ENCODE measurements at regions not wholly inside any gene's neighbourhood (a gene's known extent, or its start where the extent isn't known, plus 50 kb on each side); places are given as distances from the start of the nearest gene placed in this dataset.
"Not testable (repeated sequence)": the region's sequence is repeated elsewhere in the genome, so short reads cannot be mapped to it uniquely, and the experiment has no call there.

DNA sequence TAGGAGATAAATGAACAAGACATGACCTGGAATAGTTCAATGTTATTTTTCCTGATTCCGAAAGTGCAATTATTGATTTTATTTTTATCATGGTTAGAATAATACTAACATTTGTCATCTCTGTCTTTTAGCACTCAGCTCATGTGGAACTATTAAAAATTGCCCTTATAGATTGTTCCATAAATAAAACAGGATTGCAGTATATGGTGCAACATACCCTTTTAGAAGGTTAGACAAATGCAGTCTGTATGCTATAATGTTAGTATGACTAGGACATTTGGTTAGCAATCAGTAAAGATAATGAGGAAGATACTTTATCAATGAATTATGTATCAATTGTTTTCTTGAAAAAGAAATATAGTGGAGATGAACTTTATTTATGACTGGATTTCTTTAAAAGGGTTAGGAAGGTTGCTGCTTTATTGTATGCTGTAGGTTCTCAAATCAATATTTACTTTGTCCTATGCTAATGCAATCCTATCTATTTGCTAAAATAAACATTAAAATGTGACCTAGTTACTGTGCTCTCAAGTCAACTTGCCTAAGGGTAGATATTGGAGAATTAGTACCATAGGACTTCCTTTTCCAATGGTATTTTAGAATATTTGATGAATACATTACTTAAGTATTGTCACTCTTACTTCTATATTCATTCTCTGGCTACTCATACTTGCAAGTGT, 348.9 kb upstream of the ISL1 start:
- no peak for DNase-seq

DNA sequence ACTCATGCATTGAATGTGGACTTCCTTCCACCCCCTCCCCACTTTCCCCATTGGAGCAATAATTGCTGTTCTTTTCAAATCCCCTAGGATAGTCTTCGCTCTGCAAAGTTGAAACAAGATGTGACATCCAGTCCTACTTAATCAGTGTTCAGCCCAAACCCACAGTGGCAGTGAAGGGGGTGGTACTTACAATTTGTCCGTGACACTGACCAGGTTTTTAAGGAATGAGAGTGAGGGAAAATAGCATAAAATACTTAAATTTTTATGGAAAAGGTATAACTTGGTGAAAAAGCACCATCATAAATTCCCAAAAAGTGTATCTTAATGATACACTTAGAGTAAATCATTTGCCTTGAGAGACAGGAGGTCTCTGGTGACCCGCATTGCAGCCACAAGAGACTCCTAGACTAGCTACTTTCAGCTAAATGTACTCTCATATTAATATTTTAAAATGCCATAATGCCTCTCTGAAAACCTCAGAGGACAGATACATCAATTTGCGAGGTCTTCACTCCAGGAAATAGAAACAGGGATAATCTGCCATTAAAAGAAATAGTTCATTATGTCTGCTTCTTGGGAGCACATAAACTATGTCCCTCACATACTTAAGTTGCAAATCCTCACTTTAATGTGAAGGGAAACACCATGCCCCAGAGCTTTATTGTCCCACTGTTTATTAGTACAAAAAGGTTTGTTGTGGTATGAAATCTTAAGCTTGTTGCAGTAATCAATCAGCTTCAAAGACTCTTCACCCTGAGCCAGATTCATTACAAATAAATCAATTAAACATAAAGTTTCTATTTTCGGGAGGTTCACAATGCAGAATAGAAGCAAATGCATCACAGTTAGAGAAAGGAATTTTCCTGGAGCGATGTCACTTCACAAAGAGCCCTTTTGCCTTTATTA, 343.6 kb upstream of the ISL1 start:
- no peak for DNase-seq

DNA sequence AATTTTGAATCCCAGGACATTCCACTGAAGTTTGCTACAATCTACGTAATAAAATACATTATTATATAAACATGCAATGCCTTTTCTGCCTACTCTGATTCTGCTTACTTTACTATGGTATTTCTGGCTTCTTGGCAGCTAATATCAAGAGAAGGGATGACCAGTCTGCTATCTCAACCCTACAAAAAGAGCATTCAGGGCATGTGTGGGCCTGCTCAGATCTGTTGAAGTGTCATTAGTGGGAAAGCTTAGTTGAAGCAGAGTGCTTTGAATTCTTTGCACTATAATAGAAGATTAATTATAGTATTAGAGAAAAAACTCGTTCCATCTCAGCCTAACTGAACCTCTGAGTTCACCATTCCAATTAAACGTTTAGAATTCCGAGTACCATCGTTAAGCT, 339.5 kb upstream of the ISL1 start:
- DNase-seq: no peak

DNA sequence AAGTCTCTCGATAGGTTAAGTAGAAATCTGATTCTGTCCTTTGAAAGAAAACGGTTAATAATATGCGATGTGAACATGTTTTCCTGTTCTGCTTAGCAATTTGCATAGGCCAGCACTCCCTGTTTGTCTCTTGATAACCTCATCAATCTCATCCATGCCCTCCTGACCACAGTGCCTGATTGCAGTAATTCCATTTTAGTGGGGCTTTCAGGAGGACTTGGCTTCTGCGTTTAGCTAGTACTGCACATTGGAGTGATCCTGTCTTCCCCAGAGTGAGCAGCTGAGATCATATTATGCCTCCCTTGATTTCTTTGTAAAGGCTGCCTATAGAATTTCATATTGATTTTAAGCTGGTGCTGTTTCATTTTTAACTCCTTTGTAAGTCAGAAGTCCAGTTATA, 335.9 kb upstream of the ISL1 start:
- DNase-seq: no peak

DNA sequence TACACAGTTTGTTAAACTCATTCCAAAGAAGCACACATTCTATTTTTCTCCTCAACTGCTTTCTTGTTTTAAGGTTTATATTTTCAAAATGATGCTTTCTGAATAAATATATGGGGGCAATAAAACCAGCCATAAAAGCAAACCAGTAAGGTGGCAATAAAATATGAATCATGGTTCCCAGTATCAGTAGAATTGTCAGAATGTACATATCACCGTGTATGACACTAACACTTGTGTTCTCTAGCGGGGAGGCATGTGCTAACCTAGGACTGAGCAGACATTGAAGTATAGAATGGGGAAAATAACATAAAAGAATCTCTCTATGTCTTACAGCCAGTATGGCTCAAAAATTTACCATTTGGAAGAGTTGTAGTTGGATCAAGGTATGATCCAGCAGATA, 329.9 kb upstream of the ISL1 start:
- no peak for DNase-seq

DNA sequence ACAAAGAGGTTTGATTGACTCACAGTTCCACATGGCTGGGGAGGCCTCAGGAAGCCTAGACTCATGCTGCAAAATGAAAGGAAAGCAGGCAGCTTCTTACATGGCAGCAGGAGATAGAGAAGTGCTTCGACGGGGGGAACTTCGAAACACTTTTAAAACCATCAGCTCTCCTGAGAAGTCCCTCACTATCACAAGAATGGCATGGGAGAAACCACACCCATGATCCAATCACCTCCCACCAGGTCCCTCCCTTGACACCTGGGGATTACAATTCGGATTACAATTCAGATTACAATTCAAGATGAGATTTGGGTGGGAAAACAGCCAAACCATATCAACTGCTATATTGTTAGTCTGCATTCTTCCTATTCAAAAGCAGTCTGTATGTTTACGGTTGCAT, 322.3 kb upstream of the ISL1 start:
- no peak for DNase-seq

DNA sequence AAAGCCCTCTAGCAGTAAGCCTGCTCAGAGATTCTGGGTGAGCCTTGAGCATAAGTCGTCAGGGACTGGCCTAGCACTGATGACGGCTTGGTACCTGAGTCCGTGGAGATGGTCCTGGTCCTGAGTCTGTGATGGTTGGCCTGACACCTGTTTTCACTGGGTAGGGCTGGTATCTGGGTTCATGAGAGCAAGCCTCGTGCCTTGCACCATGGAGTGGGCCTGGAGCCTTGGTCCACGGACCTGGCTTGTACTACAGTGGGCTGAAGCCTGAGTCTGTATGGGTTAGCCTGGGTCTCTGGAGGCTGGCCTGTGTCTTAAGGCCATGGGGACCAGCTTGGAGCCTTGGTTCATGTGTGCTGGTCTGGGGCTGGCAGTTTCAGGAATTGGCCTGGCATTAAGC, 310.3 kb upstream of the ISL1 start:
- DNase-seq: no peak

DNA sequence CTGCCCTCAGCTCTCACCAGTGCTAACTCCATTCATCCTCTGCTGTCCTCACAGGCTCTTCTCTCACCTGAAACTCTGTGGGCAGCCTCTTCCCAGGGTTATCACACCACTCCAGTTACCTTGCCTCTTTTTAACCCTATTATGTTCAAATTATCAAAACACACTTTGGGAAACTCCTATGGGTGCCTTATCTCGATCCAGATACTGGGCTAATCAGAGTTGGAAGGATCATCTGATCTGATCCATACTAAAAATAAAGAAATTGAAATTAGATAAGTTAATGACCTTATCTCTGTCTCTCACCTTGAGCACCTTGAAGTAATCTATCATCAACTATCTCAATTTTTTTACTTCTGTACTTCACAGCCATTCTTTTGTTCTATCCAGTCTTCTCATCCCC, 300.5 kb upstream of the ISL1 start:
- DNase-seq: no peak

DNA sequence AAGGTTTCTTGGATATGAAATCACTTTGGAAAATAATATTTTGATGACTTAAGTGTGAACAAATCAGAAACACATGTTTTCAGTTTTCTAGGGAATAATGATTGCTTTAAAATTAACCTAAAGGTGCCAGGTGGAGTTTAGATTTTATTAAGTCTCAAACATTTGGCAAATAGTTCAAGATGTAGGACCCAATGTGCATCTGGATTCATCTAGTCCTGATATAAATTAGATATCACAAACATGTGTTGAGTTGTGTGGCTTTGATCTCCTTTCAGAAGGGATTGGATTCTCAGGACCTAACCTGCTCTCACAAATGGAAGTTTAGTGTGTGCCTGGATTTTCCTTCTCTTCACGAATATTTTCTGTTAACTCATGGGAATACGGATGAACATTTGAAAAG, 291.4 kb upstream of the ISL1 start:
- no peak for DNase-seq

DNA sequence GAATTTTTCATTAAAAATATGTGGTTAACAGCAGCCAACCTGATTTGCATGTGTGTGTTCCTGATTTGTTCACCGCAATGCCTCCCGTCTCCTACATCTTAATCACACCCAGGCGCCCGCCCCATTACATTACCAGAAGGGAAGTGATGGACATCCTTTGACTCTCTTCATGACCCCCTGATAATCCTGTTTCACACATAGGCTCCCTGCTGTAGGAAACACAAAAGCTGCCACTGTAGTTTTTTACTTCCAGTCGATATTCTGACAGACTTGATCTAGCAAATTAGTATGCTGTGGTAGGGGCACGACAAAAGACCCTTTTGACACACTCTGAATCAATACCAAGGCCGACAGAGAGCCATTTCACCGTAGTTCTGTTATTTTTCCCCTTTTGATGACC, 287.8 kb upstream of the ISL1 start:
- DNase-seq: no peak

DNA sequence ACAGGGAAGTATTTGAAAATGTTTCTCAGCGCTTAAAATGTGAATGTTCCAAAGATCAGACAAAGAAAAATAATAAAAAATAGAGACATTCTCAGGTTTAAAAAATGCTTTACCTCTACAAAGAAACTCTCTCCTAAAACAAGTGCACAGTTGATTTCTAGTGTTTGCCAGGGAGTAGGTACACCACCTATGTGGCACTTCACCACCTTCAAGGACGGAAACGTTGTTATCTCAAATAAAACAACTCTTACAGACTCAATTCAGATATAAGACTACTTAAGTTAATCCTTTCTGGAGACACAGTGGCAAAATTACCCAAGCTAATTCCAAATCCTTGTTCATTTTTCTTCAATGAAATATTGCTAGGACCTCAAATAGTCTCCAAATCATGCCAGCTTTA, 286.4 kb upstream of the ISL1 start:
- no peak for DNase-seq

DNA sequence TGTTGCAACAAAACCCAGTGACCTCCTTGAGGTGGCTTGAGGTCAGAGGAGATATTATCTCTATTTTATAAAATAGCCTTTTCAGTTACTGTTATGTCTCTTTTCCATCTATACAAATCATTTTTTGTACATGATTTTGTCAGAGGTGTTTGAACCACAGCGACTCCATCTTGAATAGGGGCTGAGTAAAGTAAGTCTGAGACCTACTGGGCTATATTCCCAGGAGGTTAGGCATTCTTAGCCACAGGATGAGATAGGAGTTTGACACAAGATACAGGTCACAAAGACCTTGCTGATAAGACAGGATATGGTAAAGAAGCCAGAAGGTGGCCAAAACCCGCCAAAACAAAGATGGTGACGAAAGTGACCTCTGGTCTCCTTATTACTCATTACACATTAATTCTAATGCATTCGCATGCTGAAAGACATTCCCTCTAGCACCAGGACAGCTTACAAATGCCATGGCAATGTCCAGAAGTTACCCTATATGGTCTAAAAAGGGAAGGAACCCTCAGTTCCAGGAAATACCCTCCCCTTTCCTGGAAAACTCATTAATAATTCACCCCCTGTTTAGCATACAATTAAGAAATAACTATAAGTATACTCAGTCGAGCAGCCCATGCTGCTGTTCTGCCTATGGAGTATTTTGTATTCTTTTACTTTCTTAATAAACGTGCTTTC, 283.9 kb upstream of the ISL1 start:
- DNase-seq: no peak

DNA sequence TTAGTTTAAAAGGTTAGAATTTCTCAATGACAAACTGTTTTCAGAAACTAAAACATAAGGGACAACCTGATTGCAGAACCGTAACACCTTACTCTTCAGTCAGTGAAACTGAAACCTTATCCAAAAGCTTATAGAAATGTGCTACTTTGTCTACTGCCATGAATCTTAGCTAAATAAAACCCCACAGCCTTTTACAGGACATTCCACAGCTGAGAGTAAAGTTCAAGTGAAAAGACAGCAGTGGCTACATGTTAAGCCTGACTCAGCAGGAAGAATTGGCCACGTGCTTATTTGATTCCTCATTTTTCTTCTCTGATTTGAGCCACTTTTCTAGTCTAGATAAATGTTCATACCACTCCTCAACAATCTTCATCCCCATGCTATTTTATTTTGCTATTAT, 278.7 kb upstream of the ISL1 start:
- DNase-seq: no peak

DNA sequence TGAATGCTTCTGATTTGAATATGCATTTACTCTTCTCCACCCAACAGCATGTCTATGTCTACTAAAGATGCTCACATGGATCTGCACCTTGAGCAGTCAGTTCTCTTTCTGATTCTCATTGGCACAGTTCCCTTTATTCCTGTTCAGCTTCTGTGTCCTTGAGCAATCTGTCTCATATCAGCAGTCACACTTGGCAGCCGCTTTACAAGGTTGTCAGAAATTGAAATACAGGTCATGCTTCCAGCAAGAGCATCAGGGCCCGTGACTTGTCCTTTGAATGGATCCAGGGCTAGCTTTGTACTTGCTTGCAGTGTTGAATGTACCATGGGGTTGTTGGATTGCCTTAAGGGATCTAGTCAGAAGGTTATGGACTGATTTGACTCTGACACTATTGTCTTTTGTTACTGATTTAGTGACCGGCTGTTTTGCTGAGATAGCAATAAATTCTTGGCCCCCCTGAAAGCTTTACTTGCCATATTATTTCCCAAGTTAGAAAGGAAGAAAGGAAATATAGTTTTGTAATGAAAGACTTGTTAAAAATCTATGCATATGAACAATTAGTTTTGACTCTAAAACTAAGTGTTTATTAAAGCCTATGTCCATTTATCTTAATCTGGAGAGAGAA, 273.4 kb upstream of the ISL1 start:
- no peak for DNase-seq

DNA sequence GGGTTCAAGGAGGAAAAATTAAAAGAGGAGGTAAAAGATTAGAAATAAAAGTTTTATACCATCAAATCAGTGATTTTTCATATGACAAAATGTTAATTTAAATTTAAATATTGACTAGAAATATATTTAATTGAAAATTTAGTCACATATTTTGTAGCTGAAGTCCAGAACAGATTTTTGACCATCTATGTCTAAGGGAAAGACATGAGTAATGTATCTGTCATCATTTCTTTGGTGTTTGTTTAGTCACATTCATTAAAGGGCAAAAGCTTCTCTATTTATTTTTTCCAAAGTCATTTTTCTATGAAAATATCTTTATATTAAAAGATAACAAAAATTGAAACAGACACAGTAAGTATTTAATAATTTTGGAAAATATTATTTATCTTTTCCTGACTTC, 252.0 kb upstream of the ISL1 start:
- DNase-seq: no peak

DNA sequence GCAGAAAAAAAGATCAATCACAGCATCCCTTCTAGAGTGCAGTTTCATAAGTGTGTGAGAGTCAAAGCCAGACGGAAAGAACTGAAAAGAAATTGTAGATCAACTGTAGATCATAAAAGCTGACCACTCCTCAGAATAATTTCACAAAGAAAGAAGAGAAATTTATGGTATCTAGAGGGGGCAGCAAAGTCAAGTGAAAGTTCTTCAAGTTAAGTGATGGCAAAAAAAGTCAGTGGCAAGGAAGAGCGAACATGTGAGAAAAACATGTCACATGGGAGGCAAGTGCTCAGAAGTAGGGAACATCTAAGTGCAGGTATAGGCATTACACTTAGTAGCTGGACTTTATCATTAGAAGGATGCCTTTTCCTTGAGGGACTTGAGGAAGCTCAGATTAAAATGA, 245.1 kb upstream of the ISL1 start:
- DNase-seq: no peak

DNA sequence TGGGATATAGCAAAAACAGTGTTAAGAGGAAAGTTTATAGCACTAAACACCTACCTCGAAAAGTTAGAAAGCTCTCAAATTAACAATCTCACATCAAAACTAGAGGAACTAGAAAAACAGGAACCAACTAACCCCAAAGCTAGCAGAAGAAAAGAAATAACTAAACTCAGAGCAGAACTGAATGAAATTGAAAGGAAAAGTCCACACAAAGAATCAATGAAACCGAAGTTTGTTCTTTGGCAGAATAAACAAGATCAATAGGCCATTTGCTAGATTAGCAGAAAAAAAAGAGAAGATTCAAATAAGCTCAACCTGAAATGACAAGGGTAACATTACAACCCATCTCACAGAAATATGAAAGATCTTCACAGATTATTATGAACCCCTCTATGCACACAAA, 234.8 kb upstream of the ISL1 start:
- DNase-seq: no peak

DNA sequence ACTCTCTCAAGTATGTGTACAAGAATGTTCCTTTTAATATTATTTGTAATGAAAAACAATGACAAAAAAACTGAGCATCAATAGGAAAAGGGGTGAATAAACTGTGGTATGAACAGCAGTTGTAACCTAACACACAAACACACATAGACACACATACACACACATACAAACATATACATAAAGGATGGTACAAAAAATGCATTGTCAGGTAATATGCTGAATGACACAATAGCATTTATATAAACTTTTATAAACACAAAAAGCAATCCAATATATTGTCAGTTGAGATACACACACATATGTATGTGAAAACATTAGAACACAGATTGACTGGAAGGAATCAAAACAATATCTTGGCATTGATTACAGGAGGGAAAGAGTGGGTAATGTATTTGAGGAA, 227.0 kb upstream of the ISL1 start:
- DNase-seq: no peak

DNA sequence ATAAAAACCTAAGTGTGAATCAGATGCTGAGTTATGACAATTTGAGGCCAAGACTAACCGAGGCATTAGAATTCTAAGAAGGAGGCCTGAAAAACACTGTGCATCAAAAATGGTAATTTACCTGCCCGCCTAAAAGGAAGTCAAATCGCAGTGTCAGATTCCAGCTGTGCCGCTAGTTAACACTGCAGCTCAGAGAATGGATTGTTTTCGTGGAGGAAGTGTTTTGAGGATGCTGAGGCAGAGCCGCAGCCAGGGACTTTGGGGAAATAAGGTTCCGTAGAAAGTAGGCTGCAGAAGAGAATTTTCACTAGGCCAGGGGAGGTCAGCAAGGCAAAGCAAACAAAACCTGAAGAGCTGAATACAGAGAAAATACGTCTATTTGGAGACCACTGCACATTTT, 226.4 kb upstream of the ISL1 start:
- DNase-seq: no peak

DNA sequence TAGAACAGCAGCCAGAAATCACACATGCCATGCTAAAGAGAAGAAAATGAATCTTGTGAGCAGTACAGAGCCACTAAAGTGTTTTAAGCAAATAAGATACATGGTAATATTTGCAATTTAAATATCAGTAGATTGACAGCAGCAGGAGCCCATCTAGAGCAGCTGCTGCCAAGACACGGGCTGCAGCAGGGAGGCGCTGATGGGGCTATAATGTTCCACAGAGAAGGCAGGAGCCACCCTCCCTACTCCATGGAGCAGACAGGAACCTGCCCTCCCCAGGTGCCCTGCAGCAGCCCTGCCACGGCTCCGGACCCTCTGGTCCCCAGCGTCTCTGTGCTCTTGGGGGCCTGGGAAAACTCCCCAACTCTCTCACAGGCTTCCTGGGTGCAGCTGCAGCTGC, 224.1 kb upstream of the ISL1 start:
- DNase-seq: no peak

DNA sequence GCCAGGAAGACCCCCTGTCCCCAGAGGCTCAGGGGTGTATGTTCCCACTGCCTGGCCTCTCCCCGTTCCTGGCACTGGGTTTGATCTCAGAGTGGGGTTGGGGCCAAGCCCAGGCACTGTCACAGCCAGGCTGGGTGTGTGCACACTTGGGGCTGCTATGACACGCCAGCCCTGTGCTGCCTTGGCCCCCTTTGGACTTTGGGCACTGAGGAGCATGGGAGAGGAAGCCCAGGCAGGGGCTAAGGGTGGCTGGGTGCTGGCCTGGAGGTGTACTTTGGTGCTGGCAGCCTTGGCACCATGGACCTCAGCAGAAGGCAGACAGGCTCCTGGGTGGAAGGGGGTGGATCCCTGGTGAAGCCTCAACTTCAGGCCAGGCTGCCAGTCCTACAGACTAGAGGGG, 223.6 kb upstream of the ISL1 start:
- DNase-seq: no peak

DNA sequence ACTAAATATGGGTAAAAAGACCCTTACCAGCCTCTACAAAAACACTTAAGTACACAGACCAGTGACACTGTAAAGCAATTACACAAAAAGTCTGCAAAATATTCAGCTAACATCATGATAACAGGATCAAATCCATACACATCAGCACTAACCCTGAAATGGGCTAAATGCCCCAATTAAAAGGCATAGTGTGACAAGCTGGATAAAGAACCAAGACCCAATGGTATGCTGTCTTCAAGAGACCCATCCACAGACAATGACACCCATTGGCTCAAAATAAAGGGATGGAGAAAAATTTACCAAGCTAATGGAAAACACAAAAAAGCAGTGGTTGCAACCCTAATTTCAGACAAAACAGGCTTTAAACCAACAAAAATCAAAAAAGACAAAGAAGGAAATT, 221.0 kb upstream of the ISL1 start:
- DNase-seq: no peak

DNA sequence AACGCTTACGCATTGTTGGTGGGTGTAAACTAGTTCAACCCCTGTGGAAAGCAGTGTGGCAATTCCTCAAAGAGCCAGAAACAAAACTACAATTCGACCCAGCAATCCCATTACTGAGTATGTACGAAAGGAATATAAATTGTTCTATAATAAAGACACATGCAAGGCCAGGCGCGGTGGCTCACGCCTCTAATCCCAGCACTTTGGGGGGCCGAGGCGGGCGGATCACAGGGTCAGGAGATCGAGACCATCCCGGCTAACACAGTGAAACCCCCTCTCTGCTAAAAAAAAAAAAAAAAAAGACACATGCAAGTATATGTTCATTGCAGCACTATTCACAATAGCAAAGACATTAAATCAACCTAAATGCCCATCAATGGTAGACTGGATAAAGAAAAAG, 217.6 kb upstream of the ISL1 start:
- DNase-seq: not testable (repeated sequence)
